PFSK-1 (cell line): ENCODE measurements at regions not wholly inside any gene's neighbourhood (a gene's known extent, or its start where the extent isn't known, plus 50 kb on each side); places are given as distances from the start of the nearest gene placed in this dataset.

Experiments used
- FOXP2 ChIP-seq: optimal IDR thresholded peaks from 2 replicates; pipeline ENCODE3; 2011; ENCODE audit warnings: borderline replicate concordance, control low read depth, inconsistent platforms; ENCODE audit not compliant: insufficient read depth; ENCODE audit errors: extremely low read length, extremely low read depth
- POLR2AphosphoS5 ChIP-seq: IDR thresholded peaks from 2 replicates; pipeline ENCODE4 v1.6.1; 2012; ENCODE audit warnings: low read depth, mild to moderate bottlenecking, control low read depth, low read length, moderate library complexity
- REST ChIP-seq, 2 experiments: IDR thresholded peaks; 2 replicates each; pipeline versions ENCODE4 v1.6.1 to v1.8.0; 2011 to 2012; ENCODE audit warnings: low read depth in 2 of 2, low read length in 2 of 2, control low read depth in 1 of 2, inconsistent platforms in 1 of 2, mild to moderate bottlenecking in 1 of 2, moderate library complexity in 1 of 2; ENCODE audit not compliant: insufficient read depth in 1 of 2
- SIN3A ChIP-seq: IDR thresholded peaks from 2 replicates; pipeline ENCODE4 v1.6.1; 2012; ENCODE audit warnings: mild to moderate bottlenecking, low read length, moderate library complexity, borderline replicate concordance; ENCODE audit not compliant: insufficient read depth
- TAF1 ChIP-seq: IDR thresholded peaks from 2 replicates; pipeline ENCODE4 v1.6.1; 2012; ENCODE audit warnings: low read length, control low read depth, borderline replicate concordance; ENCODE audit not compliant: insufficient read depth

GRCh38 chr10:4266416-4267085 lies 481.5 kb upstream of the KLF6 start:
- TF ChIP-seq REST (IDR thresholded peaks at IDR 0.05; ENCODE audit: insufficient read depth in 1 of 2, low read depth in 2 of 2, low read length in 2 of 2): no peak
- no peak for TF ChIP-seq SIN3A
- TF ChIP-seq POLR2AphosphoS5: no peak
- no peak for TF ChIP-seq TAF1
- no peak for TF ChIP-seq FOXP2

GRCh38 chr10:4265964-4266363 lies 481.0 kb upstream of the KLF6 start:
- no peak for TF ChIP-seq SIN3A

- TF ChIP-seq POLR2AphosphoS5 (no peak), REST (IDR thresholded peaks at IDR 0.05; ENCODE audit: insufficient read depth in 1 of 2, low read depth in 2 of 2, low read length in 2 of 2) (no peak), SIN3A (no peak), FOXP2 (no peak), TAF1 (no peak)
Measured at GRCh38 chr10:4264209-4264865, 479.3 kb upstream of the KLF6 start.

- TF ChIP-seq POLR2AphosphoS5 (no peak), REST (IDR thresholded peaks at IDR 0.05; ENCODE audit: insufficient read depth in 1 of 2, low read depth in 2 of 2, low read length in 2 of 2) (no peak), TAF1 (no peak), SIN3A (no peak), FOXP2 (no peak)
Measured at GRCh38 chr10:4263601-4263921, 478.6 kb upstream of the KLF6 start.

- TF ChIP-seq REST (IDR thresholded peaks at IDR 0.05; ENCODE audit: insufficient read depth in 1 of 2, low read depth in 2 of 2, low read length in 2 of 2): no peak
- no peak for TF ChIP-seq TAF1
Measured at GRCh38 chr10:4262870-4263600, 478.0 kb upstream of the KLF6 start.
